ENCODE measurements at regions not wholly inside any gene's neighbourhood (a gene's known extent, or its start where the extent isn't known, plus 50 kb on each side); places are given as distances from the start of the nearest gene placed in this dataset.

DNA sequence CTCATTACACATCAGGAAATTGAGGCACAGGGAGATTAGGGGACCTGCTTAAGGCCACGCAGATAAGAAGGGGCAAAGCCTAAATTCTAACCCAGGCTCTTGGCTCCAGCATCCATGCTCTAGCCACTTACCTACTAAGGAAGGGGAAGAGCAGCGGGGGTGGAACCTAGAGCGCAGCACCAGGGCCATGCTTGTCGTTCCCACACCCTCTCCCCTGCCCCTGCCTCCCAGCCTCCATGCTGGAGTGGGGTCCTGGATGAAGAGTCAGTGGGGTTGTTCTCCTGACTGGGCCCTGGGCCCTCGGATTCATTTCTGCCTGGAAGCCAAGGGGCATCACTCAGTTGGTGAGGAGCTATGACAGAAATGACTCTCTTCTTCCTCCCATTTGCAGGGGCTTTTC is 133.3 kb downstream of the FOXD2 start:
- H3K4me3 ChIP-seq (ENCODE audit: low read length, poor library complexity, severe bottlenecking), result no peak overlapping the region
- no peaks in the 10 kb centered on the region for H3K36me3 ChIP-seq (ENCODE audit: insufficient read depth, low read length)
- H3K79me2 ChIP-seq (ENCODE audit: insufficient read depth, low read length), result no peaks in the 10 kb centered on the region
- no peak overlapping the region for H3K4me2 ChIP-seq (ENCODE audit: low read depth, low read length, poor library complexity, severe bottlenecking)
- no peak overlapping the region for H3K9ac ChIP-seq (ENCODE audit: low read depth, low read length, poor library complexity, severe bottlenecking)
- H3K4me1 ChIP-seq (ENCODE audit: insufficient read depth, low read length, poor library complexity, severe bottlenecking), result no peaks in the 10 kb centered on the region
- H3K9me3 ChIP-seq (ENCODE audit: insufficient read depth, low read depth, low read length), result no peaks in the 10 kb centered on the region
- no peak overlapping the region for H2AFZ ChIP-seq (ENCODE audit: low read length)
- H3K27me3 ChIP-seq (ENCODE audit: insufficient read depth, low read length, poor library complexity, severe bottlenecking), result no peaks in the 10 kb centered on the region
- no peaks in the 10 kb centered on the region for H3F3A ChIP-seq (ENCODE audit: low read depth)
- TF ChIP-seq EZH2phosphoT487 (IDR thresholded peaks at IDR 0.05; ENCODE audit: borderline replicate concordance), result no peak
- TF ChIP-seq, protein P1, sequence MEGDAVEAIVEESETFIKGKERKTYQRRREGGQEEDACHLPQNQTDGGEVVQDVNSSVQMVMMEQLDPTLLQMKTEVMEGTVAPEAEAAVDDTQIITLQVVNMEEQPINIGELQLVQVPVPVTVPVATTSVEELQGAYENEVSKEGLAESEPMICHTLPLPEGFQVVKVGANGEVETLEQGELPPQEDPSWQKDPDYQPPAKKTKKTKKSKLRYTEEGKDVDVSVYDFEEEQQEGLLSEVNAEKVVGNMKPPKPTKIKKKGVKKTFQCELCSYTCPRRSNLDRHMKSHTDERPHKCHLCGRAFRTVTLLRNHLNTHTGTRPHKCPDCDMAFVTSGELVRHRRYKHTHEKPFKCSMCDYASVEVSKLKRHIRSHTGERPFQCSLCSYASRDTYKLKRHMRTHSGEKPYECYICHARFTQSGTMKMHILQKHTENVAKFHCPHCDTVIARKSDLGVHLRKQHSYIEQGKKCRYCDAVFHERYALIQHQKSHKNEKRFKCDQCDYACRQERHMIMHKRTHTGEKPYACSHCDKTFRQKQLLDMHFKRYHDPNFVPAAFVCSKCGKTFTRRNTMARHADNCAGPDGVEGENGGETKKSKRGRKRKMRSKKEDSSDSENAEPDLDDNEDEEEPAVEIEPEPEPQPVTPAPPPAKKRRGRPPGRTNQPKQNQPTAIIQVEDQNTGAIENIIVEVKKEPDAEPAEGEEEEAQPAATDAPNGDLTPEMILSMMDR (conservative IDR thresholded peaks at IDR 0.05; ENCODE audit: low read length), result no peak
- no peaks in the 10 kb centered on the region for H4K20me1 ChIP-seq (ENCODE audit: insufficient read depth, low read length, poor library complexity, severe bottlenecking)
- no peaks in the 10 kb centered on the region for H3K9me2 ChIP-seq (replicated peaks; ENCODE audit: low read depth, low read length)

DNA sequence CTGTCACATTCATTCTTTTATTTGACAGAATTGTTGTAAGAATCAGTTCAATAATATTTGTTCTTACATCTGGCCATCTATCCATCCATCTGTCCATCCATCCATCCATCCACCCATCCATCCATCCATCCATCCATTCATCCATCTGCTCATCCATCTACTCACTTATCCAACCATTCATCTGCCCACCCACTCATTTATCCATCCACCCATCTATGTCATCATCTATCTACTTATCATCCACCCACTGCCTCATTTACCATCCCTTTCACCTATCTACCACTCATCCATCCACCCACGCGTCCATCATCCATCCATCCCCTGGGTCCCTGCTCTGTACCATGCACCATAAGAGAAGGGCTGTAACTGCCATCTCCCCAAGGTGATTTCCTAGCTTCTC is 134.1 kb downstream of the FOXD2 start:
- no peak overlapping the region for H3K9ac ChIP-seq (ENCODE audit: low read depth, low read length, poor library complexity, severe bottlenecking)
- no peaks in the 10 kb centered on the region for H3K27me3 ChIP-seq (ENCODE audit: insufficient read depth, low read length, poor library complexity, severe bottlenecking)
- no peak for TF ChIP-seq EZH2phosphoT487 (IDR thresholded peaks at IDR 0.05; ENCODE audit: borderline replicate concordance)
- TF ChIP-seq, protein P1 (conservative IDR thresholded peaks at IDR 0.05; ENCODE audit: low read length), result no peak
- no peaks in the 10 kb centered on the region for H3K9me2 ChIP-seq (replicated peaks; ENCODE audit: low read depth, low read length)
- no peaks in the 10 kb centered on the region for H3K4me1 ChIP-seq (ENCODE audit: insufficient read depth, low read length, poor library complexity, severe bottlenecking)
- no peaks in the 10 kb centered on the region for H3K9me3 ChIP-seq (ENCODE audit: insufficient read depth, low read depth, low read length)
- no peak overlapping the region for H2AFZ ChIP-seq (ENCODE audit: low read length)
- H4K20me1 ChIP-seq (ENCODE audit: insufficient read depth, low read length, poor library complexity, severe bottlenecking), result no peaks in the 10 kb centered on the region
- no peak overlapping the region for H3K4me3 ChIP-seq (ENCODE audit: low read length, poor library complexity, severe bottlenecking)
- H3K4me2 ChIP-seq (ENCODE audit: low read depth, low read length, poor library complexity, severe bottlenecking), result no peak overlapping the region
- no peaks in the 10 kb centered on the region for H3K36me3 ChIP-seq (ENCODE audit: insufficient read depth, low read length)
- no peaks in the 10 kb centered on the region for H3K79me2 ChIP-seq (ENCODE audit: insufficient read depth, low read length)
- no peaks in the 10 kb centered on the region for H3F3A ChIP-seq (ENCODE audit: low read depth)

DNA sequence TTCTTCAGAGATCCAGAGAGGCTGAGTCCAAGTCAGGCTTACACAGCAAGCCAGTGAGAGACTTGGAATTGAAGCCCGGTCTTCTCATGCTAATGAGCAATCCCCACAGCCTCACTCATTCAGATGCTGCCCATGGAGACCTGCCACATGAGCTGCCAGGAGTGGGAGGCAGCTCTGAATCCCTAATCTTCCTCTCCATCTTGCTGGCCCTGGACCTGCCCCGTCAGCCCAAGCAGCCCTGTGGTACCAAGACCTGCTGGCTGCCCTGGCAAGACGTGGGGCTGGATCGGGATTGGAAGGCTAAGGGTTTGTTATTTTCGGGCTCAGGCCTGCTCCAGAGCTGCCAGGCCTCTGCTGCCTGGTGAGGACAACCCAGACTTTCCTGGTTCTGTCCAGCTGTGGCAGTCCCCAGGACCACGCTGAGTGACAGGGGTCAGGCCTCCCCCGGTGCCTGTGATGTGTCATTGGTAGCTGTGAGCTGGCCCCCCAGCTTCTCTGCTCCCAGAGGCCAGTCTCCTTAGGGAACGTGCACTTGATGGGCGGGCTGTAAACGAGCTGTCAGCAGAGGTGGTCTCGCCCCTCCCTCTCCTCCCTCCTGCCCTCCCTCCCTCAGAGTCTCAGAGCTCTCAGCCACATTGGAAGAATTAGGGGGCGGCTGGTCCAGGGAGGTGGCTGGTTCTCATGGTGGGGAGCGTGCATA is 135.0 kb downstream of the FOXD2 start:
- Histone ChIP-seq H3K79me2 (ENCODE audit: insufficient read depth, low read length) (no peaks in the 10 kb centered on the region), H3K4me2 (ENCODE audit: low read depth, low read length, poor library complexity, severe bottlenecking) (no peak overlapping the region), H3K4me1 (ENCODE audit: insufficient read depth, low read length, poor library complexity, severe bottlenecking) (no peaks in the 10 kb centered on the region), H3K9ac (ENCODE audit: low read depth, low read length, poor library complexity, severe bottlenecking) (no peak overlapping the region), H3K9me3 (ENCODE audit: insufficient read depth, low read depth, low read length) (no peaks in the 10 kb centered on the region), H3K4me3 (ENCODE audit: low read length, poor library complexity, severe bottlenecking) (no peak overlapping the region), H2AFZ (ENCODE audit: low read length) (no peak overlapping the region), H3K9me2 (replicated peaks; ENCODE audit: low read depth, low read length) (no peaks in the 10 kb centered on the region), H4K20me1 (ENCODE audit: insufficient read depth, low read length, poor library complexity, severe bottlenecking) (no peaks in the 10 kb centered on the region), H3F3A (ENCODE audit: low read depth) (no peaks in the 10 kb centered on the region), H3K36me3 (ENCODE audit: insufficient read depth, low read length) (no peaks in the 10 kb centered on the region), H3K27me3 (ENCODE audit: insufficient read depth, low read length, poor library complexity, severe bottlenecking) (no peaks in the 10 kb centered on the region)
- TF ChIP-seq, protein P1 (conservative IDR thresholded peaks at IDR 0.05; ENCODE audit: low read length), result no peak
- no peak for TF ChIP-seq EZH2phosphoT487 (IDR thresholded peaks at IDR 0.05; ENCODE audit: borderline replicate concordance)

Data from Loucy (cell line).